ENCODE measurements at regions not wholly inside any gene's neighbourhood (a gene's known extent, or its start where the extent isn't known, plus 50 kb on each side); places are given as distances from the start of the nearest gene placed in this dataset.

GRCh38 chr10:60450291-60450690, 60.6 kb upstream of the ANK3 start:
- TF ChIP-seq CTCF (IDR thresholded peaks at IDR 0.05) (no peak), POLR2A (IDR thresholded peaks at IDR 0.05) (no peak)

All from heart left ventricle (tissue), 13 donors.